ENCODE measurements at regions not wholly inside any gene's neighbourhood (a gene's known extent, or its start where the extent isn't known, plus 50 kb on each side); places are given as distances from the start of the nearest gene placed in this dataset.

GRCh38 chr17:53012364-53012763 lies 810.4 kb upstream of the KIF2B start:
- Mint-ChIP-seq H3K27ac (ENCODE audit: unreplicated experiment) (no peak overlapping the region), H3K4me1 (ENCODE audit: low read depth, unreplicated experiment) (no peaks in the 10 kb centered on the region), H3K9me3 (ENCODE audit: unreplicated experiment) (no peaks in the 10 kb centered on the region), H3K27me3 (ENCODE audit: low read depth, unreplicated experiment) (no peaks in the 10 kb centered on the region), H3K4me3 (ENCODE audit: unreplicated experiment) (no peak overlapping the region), H3K36me3 (ENCODE audit: low read depth, unreplicated experiment) (no peaks in the 10 kb centered on the region)
- peaks cover 4% of the 10 kb centered on the region for H3K9me3 ChIP-seq (ENCODE audit: insufficient read depth, low read depth, low read length)
- H3K4me1 ChIP-seq (ENCODE audit: insufficient read depth, low read length), result no peaks in the 10 kb centered on the region
- no peaks in the 10 kb centered on the region for H3K27me3 ChIP-seq (ENCODE audit: insufficient read depth, low read length)
- H4K20me1 ChIP-seq (ENCODE audit: insufficient read depth, low read length), result no peaks in the 10 kb centered on the region
- DNase-seq (ENCODE audit: low read depth) (no peak), FAIRE-seq (no peak)
- no peaks in the 10 kb centered on the region for H3K79me2 ChIP-seq (ENCODE audit: insufficient read depth, low read length)
- H3K4me2 ChIP-seq (ENCODE audit: low read length), result no peak overlapping the region
- H3K4me3 ChIP-seq (ENCODE audit: insufficient read depth, low read depth, low read length), result no peak overlapping the region
- no peak for TF ChIP-seq CTCF (IDR thresholded peaks at IDR 0.05; ENCODE audit: insufficient read depth, low read depth, low read length)
- no peak for TF ChIP-seq EZH2 (IDR thresholded peaks at IDR 0.05; ENCODE audit: insufficient read depth, low read length)
- no peaks in the 10 kb centered on the region for H3K36me3 ChIP-seq (ENCODE audit: insufficient read depth, low read length)
- H3K27ac ChIP-seq (ENCODE audit: low read depth, low read length), result no peak overlapping the region
- no peak overlapping the region for H3K9ac ChIP-seq (ENCODE audit: low read length)
- no peak overlapping the region for H2AFZ ChIP-seq (ENCODE audit: low read depth, low read length)

DNA sequence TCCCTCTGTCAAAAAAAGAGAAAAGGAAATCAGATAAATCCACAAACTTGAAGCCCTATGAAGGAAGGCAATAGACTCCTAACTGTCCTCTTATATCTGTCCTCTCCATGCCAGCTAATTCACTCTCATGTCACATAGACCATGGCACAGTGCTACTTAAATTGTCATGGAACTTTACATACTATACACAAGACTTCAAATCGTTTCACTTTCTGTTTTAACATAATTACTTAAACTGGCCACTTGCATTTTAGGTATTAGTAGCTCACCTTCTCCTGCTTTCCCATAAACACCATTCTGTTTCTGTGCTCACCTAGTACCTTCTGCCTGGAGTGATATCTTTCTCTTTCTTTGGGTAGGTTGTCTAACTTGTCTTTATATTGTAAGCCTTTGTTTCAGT lies 816.7 kb upstream of the KIF2B start:
- FAIRE-seq, result no peak
- Mint-ChIP-seq H3K27ac (ENCODE audit: unreplicated experiment) (no peak overlapping the region), H3K27me3 (ENCODE audit: low read depth, unreplicated experiment) (no peaks in the 10 kb centered on the region), H3K9me3 (ENCODE audit: unreplicated experiment) (no peaks in the 10 kb centered on the region), H3K4me3 (ENCODE audit: unreplicated experiment) (no peak overlapping the region), H3K36me3 (ENCODE audit: low read depth, unreplicated experiment) (no peaks in the 10 kb centered on the region), H3K4me1 (ENCODE audit: low read depth, unreplicated experiment) (no peaks in the 10 kb centered on the region)
- H3K27me3 ChIP-seq (ENCODE audit: insufficient read depth, low read length), result no peaks in the 10 kb centered on the region
- H2AFZ ChIP-seq (ENCODE audit: low read depth, low read length), result no peak overlapping the region
- no peak overlapping the region for H3K4me2 ChIP-seq (ENCODE audit: low read length)
- no peaks in the 10 kb centered on the region for H3K4me1 ChIP-seq (ENCODE audit: insufficient read depth, low read length)
- H3K79me2 ChIP-seq (ENCODE audit: insufficient read depth, low read length), result no peaks in the 10 kb centered on the region
- TF ChIP-seq EZH2 (IDR thresholded peaks at IDR 0.05; ENCODE audit: insufficient read depth, low read length) (no peak), CTCF (IDR thresholded peaks at IDR 0.05; ENCODE audit: insufficient read depth, low read depth, low read length) (no peak)
- no peaks in the 10 kb centered on the region for H3K36me3 ChIP-seq (ENCODE audit: insufficient read depth, low read length)
- no peak overlapping the region for H3K27ac ChIP-seq (ENCODE audit: low read depth, low read length)
- H3K9me3 ChIP-seq (ENCODE audit: insufficient read depth, low read depth, low read length), result peaks cover 4% of the 10 kb centered on the region
- no peaks in the 10 kb centered on the region for H4K20me1 ChIP-seq (ENCODE audit: insufficient read depth, low read length)
- H3K4me3 ChIP-seq (ENCODE audit: insufficient read depth, low read depth, low read length), result no peak overlapping the region
- DNase-seq (ENCODE audit: low read depth), result no peak
- H3K9ac ChIP-seq (ENCODE audit: low read length), result no peak overlapping the region

DNA sequence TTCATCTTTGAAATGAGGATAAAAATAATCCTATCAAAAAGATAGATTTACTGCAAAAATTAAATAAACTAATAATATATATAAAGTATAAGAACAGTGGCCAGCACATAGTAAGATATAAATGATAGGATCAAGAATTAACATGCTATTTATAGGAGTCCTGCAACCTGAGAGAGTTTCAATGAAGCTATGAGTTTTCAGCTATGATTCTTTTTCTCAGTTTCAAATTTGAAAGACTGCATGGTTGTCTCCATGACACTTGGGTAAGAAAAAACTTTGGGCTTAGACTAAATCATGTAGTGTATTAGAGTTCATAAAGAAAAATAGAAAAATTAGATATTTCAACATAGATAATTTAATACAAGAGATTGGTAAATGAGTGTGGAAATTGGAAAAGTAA lies 817.8 kb upstream of the KIF2B start:
- Mint-ChIP-seq H3K36me3 (ENCODE audit: low read depth, unreplicated experiment) (no peaks in the 10 kb centered on the region), H3K4me1 (ENCODE audit: low read depth, unreplicated experiment) (no peaks in the 10 kb centered on the region), H3K9me3 (ENCODE audit: unreplicated experiment) (no peaks in the 10 kb centered on the region), H3K4me3 (ENCODE audit: unreplicated experiment) (no peak overlapping the region), H3K27me3 (ENCODE audit: low read depth, unreplicated experiment) (no peaks in the 10 kb centered on the region), H3K27ac (ENCODE audit: unreplicated experiment) (no peak overlapping the region)
- Histone ChIP-seq H2AFZ (ENCODE audit: low read depth, low read length) (no peak overlapping the region), H3K4me3 (ENCODE audit: insufficient read depth, low read depth, low read length) (no peak overlapping the region), H3K9ac (ENCODE audit: low read length) (no peak overlapping the region), H3K79me2 (ENCODE audit: insufficient read depth, low read length) (no peaks in the 10 kb centered on the region), H4K20me1 (ENCODE audit: insufficient read depth, low read length) (no peaks in the 10 kb centered on the region), H3K9me3 (ENCODE audit: insufficient read depth, low read depth, low read length) (peaks cover 4% of the 10 kb centered on the region), H3K36me3 (ENCODE audit: insufficient read depth, low read length) (no peaks in the 10 kb centered on the region), H3K4me2 (ENCODE audit: low read length) (no peak overlapping the region), H3K4me1 (ENCODE audit: insufficient read depth, low read length) (no peaks in the 10 kb centered on the region), H3K27ac (ENCODE audit: low read depth, low read length) (no peak overlapping the region), H3K27me3 (ENCODE audit: insufficient read depth, low read length) (no peaks in the 10 kb centered on the region)
- TF ChIP-seq EZH2 (IDR thresholded peaks at IDR 0.05; ENCODE audit: insufficient read depth, low read length) (no peak), CTCF (IDR thresholded peaks at IDR 0.05; ENCODE audit: insufficient read depth, low read depth, low read length) (no peak)
- FAIRE-seq, result no peak
- DNase-seq (ENCODE audit: low read depth), result no peak

Measured in astrocyte (in vitro differentiated cells and primary cell).